ENCODE measurements at regions not wholly inside any gene's neighbourhood (a gene's known extent, or its start where the extent isn't known, plus 50 kb on each side); places are given as distances from the start of the nearest gene placed in this dataset.

- H3K27me3 ChIP-seq (replicated peaks) = no peaks in the 10 kb centered on the region
- TF ChIP-seq, protein P1, sequence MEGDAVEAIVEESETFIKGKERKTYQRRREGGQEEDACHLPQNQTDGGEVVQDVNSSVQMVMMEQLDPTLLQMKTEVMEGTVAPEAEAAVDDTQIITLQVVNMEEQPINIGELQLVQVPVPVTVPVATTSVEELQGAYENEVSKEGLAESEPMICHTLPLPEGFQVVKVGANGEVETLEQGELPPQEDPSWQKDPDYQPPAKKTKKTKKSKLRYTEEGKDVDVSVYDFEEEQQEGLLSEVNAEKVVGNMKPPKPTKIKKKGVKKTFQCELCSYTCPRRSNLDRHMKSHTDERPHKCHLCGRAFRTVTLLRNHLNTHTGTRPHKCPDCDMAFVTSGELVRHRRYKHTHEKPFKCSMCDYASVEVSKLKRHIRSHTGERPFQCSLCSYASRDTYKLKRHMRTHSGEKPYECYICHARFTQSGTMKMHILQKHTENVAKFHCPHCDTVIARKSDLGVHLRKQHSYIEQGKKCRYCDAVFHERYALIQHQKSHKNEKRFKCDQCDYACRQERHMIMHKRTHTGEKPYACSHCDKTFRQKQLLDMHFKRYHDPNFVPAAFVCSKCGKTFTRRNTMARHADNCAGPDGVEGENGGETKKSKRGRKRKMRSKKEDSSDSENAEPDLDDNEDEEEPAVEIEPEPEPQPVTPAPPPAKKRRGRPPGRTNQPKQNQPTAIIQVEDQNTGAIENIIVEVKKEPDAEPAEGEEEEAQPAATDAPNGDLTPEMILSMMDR (IDR thresholded peaks at IDR 0.05; ENCODE audit: low read depth, low read length, missing control alignments) = no peak
- peak; percentile 1 for DNase-seq
- H3K27ac ChIP-seq = no peak overlapping the region
- no peaks in the 10 kb centered on the region for H3K36me3 ChIP-seq (replicated peaks)
- H3K4me3 ChIP-seq (ENCODE audit: low read depth, low read length) = no peak overlapping the region
- in situ Hi-C loops (cut with HindIII; ENCODE audit: low pct_ligation_motif_present, low sequenced_read_pairs) = no loop called here
Measured at GRCh38 chr18:72107647-72108383, 436.3 kb downstream of the CBLN2 start.

DNA sequence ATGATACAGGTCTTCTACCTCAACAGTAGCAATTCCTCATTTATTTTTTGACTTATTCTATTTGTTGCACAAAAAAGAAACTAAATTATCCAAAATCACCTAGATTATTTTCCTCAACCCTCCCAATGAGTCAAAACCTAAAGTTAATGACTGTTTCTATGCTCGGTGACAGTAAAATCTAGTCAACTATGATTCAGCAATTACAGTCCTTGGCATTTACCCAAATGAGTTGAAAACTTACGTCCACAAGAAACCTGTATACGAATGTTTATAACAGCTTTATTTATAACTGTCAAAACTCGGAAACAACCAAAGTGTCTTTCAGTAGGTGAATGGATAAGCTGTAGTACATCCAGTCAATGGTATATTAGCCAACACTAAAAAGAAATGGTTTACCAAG lies 439.3 kb downstream of the CBLN2 start:
- Histone ChIP-seq H3K27me3 (replicated peaks) (no peaks in the 10 kb centered on the region), H3K4me3 (ENCODE audit: low read depth, low read length) (no peak overlapping the region), H3K27ac (no peak overlapping the region), H3K36me3 (replicated peaks) (no peaks in the 10 kb centered on the region)
- no peak for DNase-seq
- in situ Hi-C loops (cut with HindIII; ENCODE audit: low pct_ligation_motif_present, low sequenced_read_pairs) = no loop called here
- TF ChIP-seq, protein P1 (IDR thresholded peaks at IDR 0.05; ENCODE audit: low read depth, low read length, missing control alignments) = no peak

- no peak for DNase-seq
- in situ Hi-C loops (cut with HindIII; ENCODE audit: low pct_ligation_motif_present, low sequenced_read_pairs) = no loop called here
- no peaks in the 10 kb centered on the region for H3K27me3 ChIP-seq (replicated peaks)
- no peak overlapping the region for H3K27ac ChIP-seq
- TF ChIP-seq, protein P1 (IDR thresholded peaks at IDR 0.05; ENCODE audit: low read depth, low read length, missing control alignments) = no peak
- H3K4me3 ChIP-seq (ENCODE audit: low read depth, low read length) = no peak overlapping the region
- H3K36me3 ChIP-seq (replicated peaks) = no peaks in the 10 kb centered on the region
Measured at GRCh38 chr18:72102412-72102811, 441.7 kb downstream of the CBLN2 start.

- in situ Hi-C loops (cut with HindIII; ENCODE audit: low pct_ligation_motif_present, low sequenced_read_pairs) = no loop called here
- no peaks in the 10 kb centered on the region for H3K27me3 ChIP-seq (replicated peaks)
Measured at GRCh38 chr18:72100465-72101004, 443.6 kb downstream of the CBLN2 start.

GRCh38 chr18:72091369-72091768 lies 452.8 kb downstream of the CBLN2 start:
- no peak for DNase-seq
- no peak overlapping the region for H3K4me3 ChIP-seq (ENCODE audit: low read depth, low read length)
- no peaks in the 10 kb centered on the region for H3K36me3 ChIP-seq (replicated peaks)
- in situ Hi-C loops (cut with HindIII; ENCODE audit: low pct_ligation_motif_present, low sequenced_read_pairs) = no loop called here
- TF ChIP-seq, protein P1 (IDR thresholded peaks at IDR 0.05; ENCODE audit: low read depth, low read length, missing control alignments) = no peak
- no peak overlapping the region for H3K27ac ChIP-seq
- no peaks in the 10 kb centered on the region for H3K27me3 ChIP-seq (replicated peaks)

More at GRCh38 chr18:72100465-72101004, 443.6 kb downstream of the CBLN2 start:
- no peak overlapping the region for H3K27ac ChIP-seq
- TF ChIP-seq, protein P1 (IDR thresholded peaks at IDR 0.05; ENCODE audit: low read depth, low read length, missing control alignments) = no peak
- no peak overlapping the region for H3K4me3 ChIP-seq (ENCODE audit: low read depth, low read length)
- H3K36me3 ChIP-seq (replicated peaks) = no peaks in the 10 kb centered on the region
- DNase-seq = no peak

All from brain microvascular endothelial cell (primary cell).